ENCODE measurements at regions not wholly inside any gene's neighbourhood (a gene's known extent, or its start where the extent isn't known, plus 50 kb on each side); places are given as distances from the start of the nearest gene placed in this dataset.

- in situ Hi-C loops (cut with MboI; ENCODE audit: low pct_ligation_motif_present in 1 of 4, low pct_unique_long_range_greater_than_20kb in 1 of 4, low sequenced_read_pairs in 3 of 4) (no loop called here), intact Hi-C loops (cut with DNase I; ENCODE audit: low total_unique reads) (no loop called here)
- Histone ChIP-seq H3K4me1 (no peaks in the 10 kb centered on the region), H3K4me3 (no peak overlapping the region), H3K27ac (no peak overlapping the region), H3K27me3 (no peaks in the 10 kb centered on the region), H3K9me3 (no peaks in the 10 kb centered on the region), H3K36me3 (no peaks in the 10 kb centered on the region)
- DNase-seq, result no peak
- WGBS, 2 donors (ENCODE audit: low coverage in 1 of 2), result 58 to 75% methylated on average over 1 to 2 of the region's 2 CpGs
- TF ChIP-seq POLR2A (IDR thresholded peaks at IDR 0.05) (no peak), EP300 (IDR thresholded peaks at IDR 0.05; ENCODE audit: low read depth) (no peak)
- TF ChIP-seq, protein P1, sequence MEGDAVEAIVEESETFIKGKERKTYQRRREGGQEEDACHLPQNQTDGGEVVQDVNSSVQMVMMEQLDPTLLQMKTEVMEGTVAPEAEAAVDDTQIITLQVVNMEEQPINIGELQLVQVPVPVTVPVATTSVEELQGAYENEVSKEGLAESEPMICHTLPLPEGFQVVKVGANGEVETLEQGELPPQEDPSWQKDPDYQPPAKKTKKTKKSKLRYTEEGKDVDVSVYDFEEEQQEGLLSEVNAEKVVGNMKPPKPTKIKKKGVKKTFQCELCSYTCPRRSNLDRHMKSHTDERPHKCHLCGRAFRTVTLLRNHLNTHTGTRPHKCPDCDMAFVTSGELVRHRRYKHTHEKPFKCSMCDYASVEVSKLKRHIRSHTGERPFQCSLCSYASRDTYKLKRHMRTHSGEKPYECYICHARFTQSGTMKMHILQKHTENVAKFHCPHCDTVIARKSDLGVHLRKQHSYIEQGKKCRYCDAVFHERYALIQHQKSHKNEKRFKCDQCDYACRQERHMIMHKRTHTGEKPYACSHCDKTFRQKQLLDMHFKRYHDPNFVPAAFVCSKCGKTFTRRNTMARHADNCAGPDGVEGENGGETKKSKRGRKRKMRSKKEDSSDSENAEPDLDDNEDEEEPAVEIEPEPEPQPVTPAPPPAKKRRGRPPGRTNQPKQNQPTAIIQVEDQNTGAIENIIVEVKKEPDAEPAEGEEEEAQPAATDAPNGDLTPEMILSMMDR (IDR thresholded peaks at IDR 0.05), result no peak
Observed at GRCh38 chr10:105494303-105494702, 853.2 kb downstream of the SORCS3 start.

DNA sequence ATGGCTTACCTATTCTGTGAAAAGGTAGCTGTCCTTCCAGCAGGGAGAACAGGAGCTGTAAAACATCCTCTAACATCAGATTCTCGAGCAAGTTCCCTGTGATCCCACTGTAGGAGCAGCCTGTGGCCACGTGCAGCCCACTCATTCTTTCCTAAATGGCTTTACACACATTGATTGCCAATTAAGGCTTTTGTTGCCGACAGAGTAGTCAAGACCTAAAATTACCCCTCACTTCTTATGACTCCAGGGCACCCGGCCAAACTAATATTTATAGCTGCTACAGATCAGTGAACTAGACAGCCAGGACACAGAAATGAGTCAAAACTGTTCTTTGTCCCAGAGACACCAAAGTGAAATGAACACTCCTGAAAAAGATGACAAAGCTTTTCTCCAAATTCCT lies 832.1 kb downstream of the SORCS3 start:
- Histone ChIP-seq H3K9me3 (no peaks in the 10 kb centered on the region), H3K36me3 (no peaks in the 10 kb centered on the region), H3K4me1 (no peaks in the 10 kb centered on the region), H3K27me3 (no peaks in the 10 kb centered on the region), H3K4me3 (no peak overlapping the region), H3K27ac (no peak overlapping the region)
- TF ChIP-seq POLR2A (IDR thresholded peaks at IDR 0.05) (no peak), EP300 (IDR thresholded peaks at IDR 0.05; ENCODE audit: low read depth) (no peak), POLR2AphosphoS5 (IDR thresholded peaks at IDR 0.05) (no peak)
- TF ChIP-seq, protein P1 (IDR thresholded peaks at IDR 0.05), result no peak
- whole genome bisulfite sequencing, 2 donors (ENCODE audit: low coverage in 1 of 2), result 29% methylated on average over 4 of the region's 4 CpGs; no CpG with 5 or more reads in 1 of the 2 donors
- intact Hi-C loops (cut with DNase I; ENCODE audit: low total_unique reads), result no loop called here
- in situ Hi-C loops (cut with MboI; ENCODE audit: low pct_ligation_motif_present in 1 of 4, low pct_unique_long_range_greater_than_20kb in 1 of 4, low sequenced_read_pairs in 3 of 4), result no loop called here
- no peak for DNase-seq

GRCh38 chr10:105468759-105469158 lies 827.7 kb downstream of the SORCS3 start:
- H3K27ac ChIP-seq, result no peak overlapping the region
- H3K4me1 ChIP-seq, result no peaks in the 10 kb centered on the region
- H3K4me3 ChIP-seq, result no peak overlapping the region
- no peak for DNase-seq
- intact Hi-C loops (cut with DNase I; ENCODE audit: low total_unique reads) (no loop called here), in situ Hi-C loops (cut with MboI; ENCODE audit: low pct_ligation_motif_present in 1 of 4, low pct_unique_long_range_greater_than_20kb in 1 of 4, low sequenced_read_pairs in 3 of 4) (no loop called here)
- no peaks in the 10 kb centered on the region for H3K36me3 ChIP-seq
- 13 to 31% methylated on average over 1 of the region's 1 CpG for WGBS, 2 donors (ENCODE audit: low coverage in 1 of 2)
- H3K27me3 ChIP-seq, result no peaks in the 10 kb centered on the region
- H3K9me3 ChIP-seq, result no peaks in the 10 kb centered on the region
- TF ChIP-seq EP300 (IDR thresholded peaks at IDR 0.05; ENCODE audit: low read depth), result no peak
- TF ChIP-seq, protein P1 (IDR thresholded peaks at IDR 0.05), result no peak
- no peak for TF ChIP-seq POLR2A (IDR thresholded peaks at IDR 0.05)
- TF ChIP-seq POLR2AphosphoS5 (IDR thresholded peaks at IDR 0.05), result no peak

GRCh38 chr10:105466521-105466920 lies 825.4 kb downstream of the SORCS3 start:
- Histone ChIP-seq H3K4me1 (no peaks in the 10 kb centered on the region), H3K9me3 (no peaks in the 10 kb centered on the region), H3K4me3 (no peak overlapping the region), H3K27me3 (no peaks in the 10 kb centered on the region), H3K36me3 (no peaks in the 10 kb centered on the region), H3K27ac (no peak overlapping the region)
- no peak for DNase-seq
- TF ChIP-seq POLR2A (IDR thresholded peaks at IDR 0.05) (no peak), EP300 (IDR thresholded peaks at IDR 0.05; ENCODE audit: low read depth) (no peak), POLR2AphosphoS5 (IDR thresholded peaks at IDR 0.05) (no peak)
- TF ChIP-seq, protein P1 (IDR thresholded peaks at IDR 0.05), result no peak
- in situ Hi-C loops (cut with MboI; ENCODE audit: low pct_ligation_motif_present in 1 of 4, low pct_unique_long_range_greater_than_20kb in 1 of 4, low sequenced_read_pairs in 3 of 4) (no loop called here), intact Hi-C loops (cut with DNase I; ENCODE audit: low total_unique reads) (no loop called here)
- WGBS, 2 donors (ENCODE audit: low coverage in 1 of 2), result 93 to 100% methylated on average over 1 of the region's 1 CpG
